ENCODE measurements at regions not wholly inside any gene's neighbourhood (a gene's known extent, or its start where the extent isn't known, plus 50 kb on each side); places are given as distances from the start of the nearest gene placed in this dataset.

DNA sequence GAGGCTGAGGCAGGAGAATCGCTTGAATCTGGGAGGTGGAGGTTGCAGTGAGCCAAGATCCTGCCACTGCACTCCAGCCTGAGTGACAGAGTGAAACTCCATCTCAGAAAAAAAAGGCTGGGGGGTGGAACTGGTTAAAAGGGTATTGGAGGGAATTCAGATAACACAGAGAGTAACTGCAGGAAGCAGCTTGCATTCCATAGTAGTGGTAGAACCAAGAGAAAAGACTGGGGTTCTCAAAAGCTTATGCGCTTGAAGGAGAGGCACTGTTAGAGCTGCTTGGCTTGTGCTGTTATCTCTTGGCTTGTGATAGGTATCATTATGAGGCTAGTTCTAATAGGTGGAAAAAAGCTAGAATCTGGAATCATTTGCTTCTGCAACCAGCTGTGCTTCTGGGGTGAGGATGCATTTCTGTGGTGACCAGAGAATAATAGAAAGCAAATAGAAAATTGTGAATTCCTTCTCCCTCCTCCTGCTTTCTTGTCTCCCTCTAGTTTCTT, 91.2 kb upstream of the ELOVL6 start:
- H3K4me1 ChIP-seq = no peaks in the 10 kb centered on the region
- no peaks in the 10 kb centered on the region for H3K9me3 ChIP-seq
- no peaks in the 10 kb centered on the region for H3K36me3 ChIP-seq
- no peak overlapping the region for H3K4me3 ChIP-seq
- no peak for TF ChIP-seq Cebpa-rat (IDR thresholded peaks at IDR 0.05)
- H3K27ac ChIP-seq = no peak overlapping the region
- no peak overlapping the region for H3K9ac ChIP-seq
- no peaks in the 10 kb centered on the region for H3K27me3 ChIP-seq
- H4K20me1 ChIP-seq = no peaks in the 10 kb centered on the region
- H3K4me2 ChIP-seq = no peak overlapping the region

DNA sequence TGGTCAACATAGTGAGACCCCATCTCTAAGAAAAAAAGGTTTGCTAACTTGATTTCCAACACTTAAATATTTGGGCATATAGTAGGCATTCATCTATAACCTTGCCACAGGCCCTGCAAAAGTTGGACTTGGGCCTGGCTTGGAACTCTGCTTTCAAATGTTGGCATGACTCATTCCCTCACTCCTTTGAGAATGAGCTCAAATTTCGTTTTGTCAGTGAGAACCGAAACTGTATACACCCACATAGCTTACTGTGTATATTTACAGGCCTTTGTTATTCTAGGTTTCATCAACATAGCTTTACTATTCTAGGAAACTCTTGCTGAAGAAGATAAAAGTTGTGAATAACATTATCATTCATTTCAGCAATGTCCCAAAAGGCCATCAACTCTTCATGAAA, 88.7 kb upstream of the ELOVL6 start:
- TF ChIP-seq Cebpa-rat (IDR thresholded peaks at IDR 0.05) = no peak
- Histone ChIP-seq H3K27ac (no peak overlapping the region), H3K9ac (no peak overlapping the region), H3K4me3 (no peak overlapping the region), H4K20me1 (no peaks in the 10 kb centered on the region), H3K4me2 (no peak overlapping the region), H3K4me1 (no peaks in the 10 kb centered on the region), H3K36me3 (no peaks in the 10 kb centered on the region), H3K9me3 (no peaks in the 10 kb centered on the region), H3K27me3 (no peaks in the 10 kb centered on the region)

DNA sequence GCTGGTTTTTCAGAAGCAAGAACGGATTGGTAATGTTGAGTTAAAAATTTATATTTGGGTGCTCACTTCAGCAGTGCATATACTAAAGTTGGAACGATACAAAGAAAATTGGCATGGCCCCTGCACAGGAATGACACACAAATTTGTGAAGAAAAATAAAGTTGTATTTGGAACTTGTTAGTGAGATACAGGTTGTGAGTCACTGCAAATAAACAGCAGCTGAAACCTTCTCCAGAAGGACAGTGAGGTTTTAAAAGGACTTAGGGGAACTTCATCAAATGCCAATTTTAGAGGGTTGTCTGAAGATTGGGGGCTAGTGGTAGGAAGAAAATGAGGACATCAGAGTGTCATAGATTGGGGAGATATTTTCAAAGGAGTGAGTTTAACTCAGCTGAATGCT, 79.7 kb upstream of the ELOVL6 start:
- H3K36me3 ChIP-seq = no peaks in the 10 kb centered on the region
- H3K4me3 ChIP-seq = no peak overlapping the region
- H3K4me1 ChIP-seq = no peaks in the 10 kb centered on the region
- TF ChIP-seq Cebpa-rat (IDR thresholded peaks at IDR 0.05) = no peak
- H4K20me1 ChIP-seq = no peaks in the 10 kb centered on the region
- H3K27ac ChIP-seq = no peak overlapping the region
- no peaks in the 10 kb centered on the region for H3K9me3 ChIP-seq
- H3K27me3 ChIP-seq = no peaks in the 10 kb centered on the region
- H3K9ac ChIP-seq = no peak overlapping the region
- H3K4me2 ChIP-seq = no peak overlapping the region

DNA sequence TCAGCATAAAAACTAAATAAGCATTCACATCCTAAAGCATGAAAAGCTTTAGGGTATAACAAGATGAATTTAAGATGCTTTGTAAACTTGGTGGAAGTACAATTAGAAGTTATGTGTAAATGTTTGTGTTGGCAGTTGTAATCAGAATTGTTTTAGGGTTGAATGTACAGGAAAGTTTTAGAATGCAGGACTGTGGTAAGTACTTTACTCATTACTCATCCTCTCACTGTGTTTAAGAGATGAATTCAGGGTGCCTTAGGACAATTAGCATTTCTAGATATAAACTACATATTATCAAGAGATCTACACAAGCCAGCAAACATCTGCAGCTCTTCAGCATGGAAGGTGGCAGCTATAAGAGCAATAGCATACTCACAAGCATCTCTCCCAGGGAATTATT, 77.5 kb upstream of the ELOVL6 start:
- H3K9ac ChIP-seq = no peak overlapping the region
- no peaks in the 10 kb centered on the region for H3K36me3 ChIP-seq
- no peaks in the 10 kb centered on the region for H3K27me3 ChIP-seq
- no peak overlapping the region for H3K27ac ChIP-seq
- no peak overlapping the region for H3K4me3 ChIP-seq
- H3K4me1 ChIP-seq = no peaks in the 10 kb centered on the region
- no peak overlapping the region for H3K4me2 ChIP-seq
- no peak for TF ChIP-seq Cebpa-rat (IDR thresholded peaks at IDR 0.05)
- no peaks in the 10 kb centered on the region for H3K9me3 ChIP-seq
- no peaks in the 10 kb centered on the region for H4K20me1 ChIP-seq

DNA sequence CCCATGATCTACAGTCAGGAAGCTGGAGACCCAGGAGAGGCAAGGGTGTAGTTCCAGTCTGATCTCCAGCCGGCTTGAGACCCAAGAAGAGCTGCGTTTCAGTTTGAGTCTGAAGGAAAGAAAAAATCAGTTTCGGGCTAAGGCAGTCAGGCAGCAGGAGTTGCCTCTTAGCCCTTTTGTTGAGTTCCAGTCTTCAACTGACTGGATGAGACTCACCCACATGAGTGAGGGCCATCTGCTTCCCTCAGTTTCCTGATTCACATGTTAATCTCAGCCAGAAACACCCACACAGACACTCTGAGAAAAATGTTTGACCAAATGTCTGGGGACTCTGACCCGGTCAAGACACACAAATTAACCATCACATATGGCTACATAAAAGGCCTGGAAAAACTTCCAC, 73.6 kb upstream of the ELOVL6 start:
- H3K4me3 ChIP-seq = no peak overlapping the region
- TF ChIP-seq Cebpa-rat (IDR thresholded peaks at IDR 0.05) = no peak

DNA sequence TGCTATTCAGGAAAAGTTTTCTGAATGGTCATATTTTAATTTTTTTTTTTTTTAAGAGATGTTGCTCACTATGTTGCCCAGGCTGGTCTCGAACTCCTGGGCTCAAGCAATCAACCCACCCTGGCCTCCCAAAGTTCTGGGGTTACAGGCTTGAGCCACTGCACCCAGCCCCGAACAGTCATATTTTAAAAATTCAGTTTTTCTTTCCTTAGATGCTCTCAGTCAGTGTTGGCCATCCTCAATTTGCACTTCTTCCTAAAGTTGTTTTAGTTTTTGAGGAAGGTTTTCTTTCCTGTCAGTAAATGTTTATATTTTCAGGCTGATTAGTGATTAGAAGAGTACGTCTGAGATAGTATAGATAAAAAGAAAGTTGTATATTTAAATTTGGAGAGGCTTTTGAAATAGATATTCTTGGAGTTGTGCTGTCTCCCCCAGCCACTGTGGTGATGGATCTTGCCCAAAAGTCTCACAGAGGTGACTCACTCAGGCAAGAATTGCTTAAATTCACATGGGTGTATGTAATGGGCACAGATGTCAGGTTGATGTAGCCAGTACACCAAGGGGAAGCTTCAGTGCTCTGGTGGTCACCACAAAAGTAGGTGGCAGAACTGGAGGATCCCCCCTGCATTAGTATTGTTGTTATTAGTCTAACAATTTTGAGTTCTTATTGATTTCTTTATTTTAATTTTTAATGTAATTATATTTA, 72.2 kb upstream of the ELOVL6 start:
- Histone ChIP-seq H3K36me3 (no peaks in the 10 kb centered on the region), H3K4me3 (no peak overlapping the region), H3K9ac (no peak overlapping the region), H3K4me1 (no peaks in the 10 kb centered on the region), H3K27me3 (no peaks in the 10 kb centered on the region), H3K9me3 (no peaks in the 10 kb centered on the region), H3K27ac (no peak overlapping the region), H4K20me1 (no peaks in the 10 kb centered on the region), H3K4me2 (no peak overlapping the region)
- TF ChIP-seq Cebpa-rat (IDR thresholded peaks at IDR 0.05) = no peak

More for the DNA sequence above, 73.6 kb upstream of the ELOVL6 start:
- Histone ChIP-seq H3K36me3 (no peaks in the 10 kb centered on the region), H3K27me3 (no peaks in the 10 kb centered on the region), H3K4me2 (no peak overlapping the region), H3K9me3 (no peaks in the 10 kb centered on the region), H3K27ac (no peak overlapping the region), H3K4me1 (no peaks in the 10 kb centered on the region), H3K9ac (no peak overlapping the region), H4K20me1 (no peaks in the 10 kb centered on the region)

DNA sequence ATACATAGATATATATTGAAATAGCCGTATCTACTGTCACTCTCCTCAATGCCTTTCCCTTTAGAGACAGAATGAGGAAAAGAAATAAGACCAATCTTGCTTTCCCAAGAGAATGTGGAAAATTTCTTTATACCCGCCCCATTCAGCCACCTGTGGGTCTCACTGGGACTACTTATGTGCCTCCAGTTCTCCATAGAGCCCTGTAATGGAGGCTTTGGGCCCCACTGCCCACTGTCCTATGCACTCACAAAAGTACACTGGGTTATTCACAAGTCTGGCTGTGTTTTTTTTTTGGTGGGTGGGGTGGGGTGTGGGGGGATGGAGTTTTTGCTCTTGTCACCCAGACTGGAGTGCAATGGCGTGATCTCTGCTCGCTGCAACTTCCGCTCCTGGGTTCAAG, 70.4 kb upstream of the ELOVL6 start:
- no peaks in the 10 kb centered on the region for H3K36me3 ChIP-seq
- no peaks in the 10 kb centered on the region for H3K27me3 ChIP-seq
- H4K20me1 ChIP-seq = no peaks in the 10 kb centered on the region
- TF ChIP-seq Cebpa-rat (IDR thresholded peaks at IDR 0.05) = no peak
- no peak overlapping the region for H3K9ac ChIP-seq
- H3K4me3 ChIP-seq = no peak overlapping the region
- H3K9me3 ChIP-seq = no peaks in the 10 kb centered on the region
- no peak overlapping the region for H3K27ac ChIP-seq
- H3K4me2 ChIP-seq = no peak overlapping the region
- H3K4me1 ChIP-seq = no peaks in the 10 kb centered on the region

DNA sequence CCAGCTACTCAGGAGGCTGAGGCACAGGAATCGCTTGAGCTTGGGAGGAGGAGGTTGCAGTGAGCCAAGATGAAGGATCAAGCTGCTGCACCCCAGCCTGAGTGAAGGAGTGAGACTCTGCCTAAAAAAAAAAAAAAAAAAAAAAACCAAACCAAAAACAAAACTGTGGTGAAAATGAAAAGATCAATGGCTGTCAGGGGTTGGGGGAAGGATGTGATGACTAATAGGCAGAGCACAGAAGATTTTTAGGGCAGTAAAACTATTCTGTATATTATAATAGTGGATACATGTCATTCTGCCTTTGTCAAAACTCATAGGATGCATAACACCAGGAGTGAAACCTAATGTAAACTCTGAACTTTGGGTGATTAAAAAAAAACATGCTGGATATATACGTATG, 69.9 kb upstream of the ELOVL6 start:
- no peak for TF ChIP-seq Cebpa-rat (IDR thresholded peaks at IDR 0.05)
- Histone ChIP-seq H3K4me1 (no peaks in the 10 kb centered on the region), H4K20me1 (no peaks in the 10 kb centered on the region), H3K4me3 (no peak overlapping the region), H3K9ac (no peak overlapping the region), H3K36me3 (no peaks in the 10 kb centered on the region), H3K4me2 (no peak overlapping the region), H3K27ac (no peak overlapping the region), H3K27me3 (no peaks in the 10 kb centered on the region), H3K9me3 (no peaks in the 10 kb centered on the region)

DNA sequence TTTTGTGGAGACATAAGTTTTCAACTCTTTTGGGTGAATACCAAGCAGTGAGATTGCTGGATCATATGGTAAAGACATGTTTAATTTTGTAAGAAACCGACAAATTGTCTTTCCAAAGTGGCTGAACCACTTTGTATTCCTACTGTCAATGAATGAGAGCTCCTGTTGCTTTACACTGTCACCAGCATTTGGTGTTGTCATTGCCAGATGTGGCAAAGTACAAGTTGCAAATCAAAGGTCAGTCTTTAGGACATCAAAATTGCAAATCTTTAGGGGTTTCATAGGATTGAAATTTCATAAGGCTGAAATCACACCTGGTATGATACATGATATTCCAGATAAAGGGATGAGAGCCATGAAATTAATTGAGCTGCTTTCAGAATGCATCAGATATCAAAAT, 67.7 kb upstream of the ELOVL6 start:
- TF ChIP-seq Cebpa-rat (IDR thresholded peaks at IDR 0.05) = no peak
- H3K27me3 ChIP-seq = no peaks in the 10 kb centered on the region
- H3K36me3 ChIP-seq = no peaks in the 10 kb centered on the region
- no peak overlapping the region for H3K27ac ChIP-seq
- H4K20me1 ChIP-seq = no peaks in the 10 kb centered on the region
- no peaks in the 10 kb centered on the region for H3K9me3 ChIP-seq
- H3K9ac ChIP-seq = no peak overlapping the region
- H3K4me3 ChIP-seq = no peak overlapping the region
- H3K4me1 ChIP-seq = no peaks in the 10 kb centered on the region
- H3K4me2 ChIP-seq = no peak overlapping the region

DNA sequence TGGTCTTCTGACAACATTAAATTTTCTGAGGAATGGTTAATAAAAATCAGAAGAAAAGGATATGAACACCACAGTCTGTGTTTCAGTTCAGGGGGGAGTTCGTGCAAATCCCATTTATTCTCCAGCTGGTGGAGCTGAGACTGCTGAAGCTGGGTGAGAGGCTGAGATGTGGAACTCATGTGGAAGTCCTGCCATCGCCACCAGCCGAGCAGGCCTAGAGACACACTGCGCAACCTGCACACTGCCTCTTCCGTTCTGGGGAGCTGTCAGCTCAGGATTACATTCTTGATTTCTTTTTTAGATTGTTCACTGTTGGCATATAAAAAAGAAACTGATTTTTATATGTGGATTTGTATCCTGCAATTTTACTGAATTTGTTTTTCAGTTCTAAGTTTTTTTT, 66.6 kb upstream of the ELOVL6 start:
- H3K9me3 ChIP-seq = no peaks in the 10 kb centered on the region
- no peaks in the 10 kb centered on the region for H4K20me1 ChIP-seq
- no peak overlapping the region for H3K4me3 ChIP-seq
- no peaks in the 10 kb centered on the region for H3K27me3 ChIP-seq
- no peak overlapping the region for H3K9ac ChIP-seq
- no peaks in the 10 kb centered on the region for H3K36me3 ChIP-seq
- H3K27ac ChIP-seq = no peak overlapping the region
- no peak for TF ChIP-seq Cebpa-rat (IDR thresholded peaks at IDR 0.05)
- H3K4me2 ChIP-seq = no peak overlapping the region
- no peaks in the 10 kb centered on the region for H3K4me1 ChIP-seq

DNA sequence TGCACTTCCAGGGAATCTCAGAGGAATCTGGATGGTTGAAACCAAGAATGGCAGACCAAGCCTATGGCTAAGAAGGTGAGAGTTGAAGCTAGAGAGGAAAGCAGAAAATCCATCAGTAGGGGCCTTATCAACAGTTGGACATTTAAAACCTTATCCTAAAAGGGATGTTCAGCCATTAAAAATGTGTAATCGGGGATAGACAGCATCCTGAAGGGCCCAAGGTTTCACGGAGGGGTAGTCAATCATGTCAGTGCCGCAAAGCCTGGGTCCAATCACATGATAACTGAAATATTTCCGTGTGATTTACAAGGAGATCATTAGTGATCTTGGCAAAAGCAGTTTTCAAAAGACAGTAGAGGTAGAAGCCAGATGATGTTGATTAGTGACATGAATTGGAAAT, 61.9 kb upstream of the ELOVL6 start:
- Histone ChIP-seq H3K4me1 (no peaks in the 10 kb centered on the region), H3K27me3 (no peaks in the 10 kb centered on the region), H3K9me3 (no peaks in the 10 kb centered on the region), H4K20me1 (no peaks in the 10 kb centered on the region), H3K4me3 (no peak overlapping the region), H3K4me2 (no peak overlapping the region), H3K36me3 (no peaks in the 10 kb centered on the region), H3K9ac (no peak overlapping the region), H3K27ac (no peak overlapping the region)
- no peak for TF ChIP-seq Cebpa-rat (IDR thresholded peaks at IDR 0.05)

All from BLaER1 (cell line).